22Rv1 (cell line): ENCODE measurements at regions not wholly inside any gene's neighbourhood (a gene's known extent, or its start where the extent isn't known, plus 50 kb on each side); places are given as distances from the start of the nearest gene placed in this dataset.

ENCODE experiments used
- CTCF ChIP-seq: fragments of 450-650 bp; IDR thresholded peaks from 2 replicates; pipeline ENCODE4 v1.5.1; 2017; ENCODE audit warnings: mild to moderate bottlenecking
- ZFX ChIP-seq: fragments of 450-650 bp; IDR thresholded peaks from 2 replicates; pipeline ENCODE4 v1.6.1; 2017; ENCODE audit warnings: antibody characterized with exemption, borderline replicate concordance

- TF ChIP-seq CTCF (no peak), ZFX (no peak)
Measured at GRCh38 chrX:121165930-121166359, 118.5 kb downstream of the GLUD2 start.
